ENCODE measurements at regions not wholly inside any gene's neighbourhood (a gene's known extent, or its start where the extent isn't known, plus 50 kb on each side); places are given as distances from the start of the nearest gene placed in this dataset.

GRCh38 chr21:23950344-23950743, 1656.9 kb downstream of the MRPL39 start:
- H4K91ac ChIP-seq (replicated peaks; ENCODE audit: insufficient read length, low read length): no peak overlapping the region
- DNase-seq (ENCODE audit: low read depth in 1 of 2, low spot score in 2 of 2): no peak
- H4K8ac ChIP-seq (ENCODE audit: extremely low read depth, insufficient read depth, low read length): no peak overlapping the region
- no peak for FAIRE-seq
- CTCF ChIA-PET (ENCODE audit: partially characterized antibody): no interaction called here
- no peak overlapping the region for H3K4me2 ChIP-seq (ENCODE audit: insufficient read depth in 1 of 2, low read depth in 2 of 2, low read length in 2 of 2)
- H3K14ac ChIP-seq (ENCODE audit: insufficient read length): no peak overlapping the region
- no peak overlapping the region for H3K23ac ChIP-seq (ENCODE audit: insufficient read length)
- H3K79me1 ChIP-seq (ENCODE audit: low read depth, low read length): no peaks in the 10 kb centered on the region
- H4K20me1 ChIP-seq (replicated peaks in 1 of 2; ENCODE audit: control insufficient read depth in 1 of 2, insufficient read depth in 2 of 2, low read length in 2 of 2): no peaks in the 10 kb centered on the region
- H2AK5ac ChIP-seq (ENCODE audit: low read depth, low read length): no peak overlapping the region
- H2BK120ac ChIP-seq (replicated peaks; ENCODE audit: low read depth, low read length): no peak overlapping the region
- H3K4me1 ChIP-seq (replicated peaks in 1 of 4; ENCODE audit: control insufficient read depth in 3 of 4, insufficient read depth in 4 of 4, low read length in 3 of 4): no peaks in the 10 kb centered on the region
- no peak overlapping the region for H3K56ac ChIP-seq (replicated peaks; ENCODE audit: insufficient read length, low read depth, low read length)
- no peaks in the 10 kb centered on the region for H3K23me2 ChIP-seq (ENCODE audit: low read depth, low read length)
- no peaks in the 10 kb centered on the region for H3K79me2 ChIP-seq (ENCODE audit: control insufficient read depth in 1 of 2, insufficient read depth in 2 of 2, low read length in 2 of 2)
- H3K27ac ChIP-seq (ENCODE audit: low read depth, low read length): no peak overlapping the region
- no peak overlapping the region for H3K9ac ChIP-seq (replicated peaks in 1 of 4; ENCODE audit: extremely low read depth in 1 of 4, low read depth in 3 of 4, low read length in 3 of 4)
- no peaks in the 10 kb centered on the region for H3K27me3 ChIP-seq (replicated peaks in 1 of 4; ENCODE audit: control insufficient read depth in 3 of 4, extremely low read depth in 1 of 4, insufficient read depth in 3 of 4, low read length in 3 of 4)
- no peak overlapping the region for H2AFZ ChIP-seq (ENCODE audit: low read length)
- no peak overlapping the region for H4K5ac ChIP-seq (ENCODE audit: insufficient read length, low read depth, low read length)
- H3K18ac ChIP-seq (ENCODE audit: extremely low read depth, low read length): no peak overlapping the region
- no peak overlapping the region for H3K4ac ChIP-seq (replicated peaks; ENCODE audit: insufficient read length, low read depth, low read length)
- POLR2A ChIA-PET (ENCODE audit: partially characterized antibody): no interaction called here
- no peak overlapping the region for H2BK5ac ChIP-seq (ENCODE audit: low read depth, low read length)
- H2BK15ac ChIP-seq (ENCODE audit: low read length): no peak overlapping the region
- H2BK20ac ChIP-seq (ENCODE audit: low read length): no peak overlapping the region
- no peak overlapping the region for H3K4me3 ChIP-seq (ENCODE audit: extremely low read depth in 1 of 4, insufficient read depth in 2 of 4, low read depth in 3 of 4, low read length in 4 of 4)
- WGBS, 2 experiments (ENCODE audit: extremely low coverage in 1 of 2, insufficient coverage in 1 of 2, insufficient read length in 1 of 2, insufficient replicate concordance in 2 of 2, low coverage in 1 of 2, low lambda C conversion rate in 2 of 2, missing lambda C conversion rate in 1 of 2): 85% methylated on average over 2 of the region's 2 CpGs; no CpG with 5 or more reads in 1 of the 2 experiments
- peaks cover 0 to 24% of the 10 kb centered on the region in 2 experiments; a peak in 2 of 4 replicates for H3K9me3 ChIP-seq (ENCODE audit: insufficient read depth in 2 of 2, low read depth in 1 of 2, low read length in 1 of 2)
- no peak overlapping the region for H2BK12ac ChIP-seq (ENCODE audit: low read depth, low read length)
- no peaks in the 10 kb centered on the region for H3K36me3 ChIP-seq (ENCODE audit: control insufficient read depth in 2 of 4, insufficient read depth in 4 of 4, low read length in 3 of 4)
- TF ChIP-seq BCL11A (IDR thresholded peaks at IDR 0.05; ENCODE audit: low read depth in 2 of 2, low read length in 2 of 2) (no peak), ATF3 (IDR thresholded peaks at IDR 0.05; ENCODE audit: insufficient read depth, low read depth, low read length) (no peak), TEAD4 (IDR thresholded peaks at IDR 0.05; ENCODE audit: low read depth, low read length) (no peak), PHF8 (conservative IDR thresholded peaks at IDR 0.05; ENCODE audit: low read depth, low read length) (no peak), BRCA1 (IDR thresholded peaks at IDR 0.05; ENCODE audit: low read depth, low read length) (no peak), TAF1 (IDR thresholded peaks at IDR 0.05; ENCODE audit: low read depth, low read length) (no peak), CREB1 (IDR thresholded peaks at IDR 0.05) (no peak), ZNF274 (IDR thresholded peaks at IDR 0.05; ENCODE audit: borderline replicate concordance, extremely low read depth, low read length) (no peak), MAX (IDR thresholded peaks at IDR 0.05) (no peak)
- TF ChIP-seq, protein P1, sequence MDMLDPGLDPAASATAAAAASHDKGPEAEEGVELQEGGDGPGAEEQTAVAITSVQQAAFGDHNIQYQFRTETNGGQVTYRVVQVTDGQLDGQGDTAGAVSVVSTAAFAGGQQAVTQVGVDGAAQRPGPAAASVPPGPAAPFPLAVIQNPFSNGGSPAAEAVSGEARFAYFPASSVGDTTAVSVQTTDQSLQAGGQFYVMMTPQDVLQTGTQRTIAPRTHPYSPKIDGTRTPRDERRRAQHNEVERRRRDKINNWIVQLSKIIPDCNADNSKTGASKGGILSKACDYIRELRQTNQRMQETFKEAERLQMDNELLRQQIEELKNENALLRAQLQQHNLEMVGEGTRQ (IDR thresholded peaks at IDR 0.05; ENCODE audit: low read length): no peak
- TF ChIP-seq, protein P2, sequence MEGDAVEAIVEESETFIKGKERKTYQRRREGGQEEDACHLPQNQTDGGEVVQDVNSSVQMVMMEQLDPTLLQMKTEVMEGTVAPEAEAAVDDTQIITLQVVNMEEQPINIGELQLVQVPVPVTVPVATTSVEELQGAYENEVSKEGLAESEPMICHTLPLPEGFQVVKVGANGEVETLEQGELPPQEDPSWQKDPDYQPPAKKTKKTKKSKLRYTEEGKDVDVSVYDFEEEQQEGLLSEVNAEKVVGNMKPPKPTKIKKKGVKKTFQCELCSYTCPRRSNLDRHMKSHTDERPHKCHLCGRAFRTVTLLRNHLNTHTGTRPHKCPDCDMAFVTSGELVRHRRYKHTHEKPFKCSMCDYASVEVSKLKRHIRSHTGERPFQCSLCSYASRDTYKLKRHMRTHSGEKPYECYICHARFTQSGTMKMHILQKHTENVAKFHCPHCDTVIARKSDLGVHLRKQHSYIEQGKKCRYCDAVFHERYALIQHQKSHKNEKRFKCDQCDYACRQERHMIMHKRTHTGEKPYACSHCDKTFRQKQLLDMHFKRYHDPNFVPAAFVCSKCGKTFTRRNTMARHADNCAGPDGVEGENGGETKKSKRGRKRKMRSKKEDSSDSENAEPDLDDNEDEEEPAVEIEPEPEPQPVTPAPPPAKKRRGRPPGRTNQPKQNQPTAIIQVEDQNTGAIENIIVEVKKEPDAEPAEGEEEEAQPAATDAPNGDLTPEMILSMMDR (IDR thresholded peaks at IDR 0.05; ENCODE audit: control extremely low read depth in 1 of 3, insufficient read depth in 1 of 3, low read depth in 1 of 3, low read length in 3 of 3): no peak
